ENCODE measurements at regions not wholly inside any gene's neighbourhood (a gene's known extent, or its start where the extent isn't known, plus 50 kb on each side); places are given as distances from the start of the nearest gene placed in this dataset.

- TF ChIP-seq CTCF (CRISPR knock-in tag; IDR thresholded peaks at IDR 0.05) = no peak
- no peak for TF ChIP-seq PLRG1 (conservative IDR thresholded peaks at IDR 0.05)
- no peak for TF ChIP-seq REST (IDR thresholded peaks at IDR 0.05; ENCODE audit: borderline replicate concordance in 1 of 2, low read depth in 1 of 2, low read length in 2 of 2)
- no peak for TF ChIP-seq CBFB (CRISPR knock-in tag; IDR thresholded peaks at IDR 0.05)
- TF ChIP-seq ZNF232 (CRISPR knock-in tag; IDR thresholded peaks at IDR 0.05; ENCODE audit: borderline replicate concordance) = no peak
- no peak for TF ChIP-seq MLX (CRISPR knock-in tag; IDR thresholded peaks at IDR 0.05)
These were observed 97.6 kb upstream of the KAZN start for GRCh38 chr1:14500912-14501311.
